ENCODE measurements at regions not wholly inside any gene's neighbourhood (a gene's known extent, or its start where the extent isn't known, plus 50 kb on each side); places are given as distances from the start of the nearest gene placed in this dataset.

GRCh38 chr9:35553670-35554543, 51.2 kb upstream of the TESK1 start:
- TF ChIP-seq GABPA (IDR thresholded peaks at IDR 0.05; ENCODE audit: low read depth) (no peak), POLR2AphosphoS5 (IDR thresholded peaks at IDR 0.05; ENCODE audit: low read depth) (no peak), SPI1 (IDR thresholded peaks at IDR 0.05; ENCODE audit: borderline replicate concordance, low read depth) (no peak)
- TF ChIP-seq, protein P1, sequence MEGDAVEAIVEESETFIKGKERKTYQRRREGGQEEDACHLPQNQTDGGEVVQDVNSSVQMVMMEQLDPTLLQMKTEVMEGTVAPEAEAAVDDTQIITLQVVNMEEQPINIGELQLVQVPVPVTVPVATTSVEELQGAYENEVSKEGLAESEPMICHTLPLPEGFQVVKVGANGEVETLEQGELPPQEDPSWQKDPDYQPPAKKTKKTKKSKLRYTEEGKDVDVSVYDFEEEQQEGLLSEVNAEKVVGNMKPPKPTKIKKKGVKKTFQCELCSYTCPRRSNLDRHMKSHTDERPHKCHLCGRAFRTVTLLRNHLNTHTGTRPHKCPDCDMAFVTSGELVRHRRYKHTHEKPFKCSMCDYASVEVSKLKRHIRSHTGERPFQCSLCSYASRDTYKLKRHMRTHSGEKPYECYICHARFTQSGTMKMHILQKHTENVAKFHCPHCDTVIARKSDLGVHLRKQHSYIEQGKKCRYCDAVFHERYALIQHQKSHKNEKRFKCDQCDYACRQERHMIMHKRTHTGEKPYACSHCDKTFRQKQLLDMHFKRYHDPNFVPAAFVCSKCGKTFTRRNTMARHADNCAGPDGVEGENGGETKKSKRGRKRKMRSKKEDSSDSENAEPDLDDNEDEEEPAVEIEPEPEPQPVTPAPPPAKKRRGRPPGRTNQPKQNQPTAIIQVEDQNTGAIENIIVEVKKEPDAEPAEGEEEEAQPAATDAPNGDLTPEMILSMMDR (IDR thresholded peaks at IDR 0.05; ENCODE audit: insufficient read depth, low read length) = peak; percentile 72
- TF ChIP-seq, protein P2, sequence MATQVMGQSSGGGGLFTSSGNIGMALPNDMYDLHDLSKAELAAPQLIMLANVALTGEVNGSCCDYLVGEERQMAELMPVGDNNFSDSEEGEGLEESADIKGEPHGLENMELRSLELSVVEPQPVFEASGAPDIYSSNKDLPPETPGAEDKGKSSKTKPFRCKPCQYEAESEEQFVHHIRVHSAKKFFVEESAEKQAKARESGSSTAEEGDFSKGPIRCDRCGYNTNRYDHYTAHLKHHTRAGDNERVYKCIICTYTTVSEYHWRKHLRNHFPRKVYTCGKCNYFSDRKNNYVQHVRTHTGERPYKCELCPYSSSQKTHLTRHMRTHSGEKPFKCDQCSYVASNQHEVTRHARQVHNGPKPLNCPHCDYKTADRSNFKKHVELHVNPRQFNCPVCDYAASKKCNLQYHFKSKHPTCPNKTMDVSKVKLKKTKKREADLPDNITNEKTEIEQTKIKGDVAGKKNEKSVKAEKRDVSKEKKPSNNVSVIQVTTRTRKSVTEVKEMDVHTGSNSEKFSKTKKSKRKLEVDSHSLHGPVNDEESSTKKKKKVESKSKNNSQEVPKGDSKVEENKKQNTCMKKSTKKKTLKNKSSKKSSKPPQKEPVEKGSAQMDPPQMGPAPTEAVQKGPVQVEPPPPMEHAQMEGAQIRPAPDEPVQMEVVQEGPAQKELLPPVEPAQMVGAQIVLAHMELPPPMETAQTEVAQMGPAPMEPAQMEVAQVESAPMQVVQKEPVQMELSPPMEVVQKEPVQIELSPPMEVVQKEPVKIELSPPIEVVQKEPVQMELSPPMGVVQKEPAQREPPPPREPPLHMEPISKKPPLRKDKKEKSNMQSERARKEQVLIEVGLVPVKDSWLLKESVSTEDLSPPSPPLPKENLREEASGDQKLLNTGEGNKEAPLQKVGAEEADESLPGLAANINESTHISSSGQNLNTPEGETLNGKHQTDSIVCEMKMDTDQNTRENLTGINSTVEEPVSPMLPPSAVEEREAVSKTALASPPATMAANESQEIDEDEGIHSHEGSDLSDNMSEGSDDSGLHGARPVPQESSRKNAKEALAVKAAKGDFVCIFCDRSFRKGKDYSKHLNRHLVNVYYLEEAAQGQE (IDR thresholded peaks at IDR 0.05; ENCODE audit: insufficient replicate concordance, low read depth) = no peak
